GM18907 (cell line): ENCODE measurements at regions not wholly inside any gene's neighbourhood (a gene's known extent, or its start where the extent isn't known, plus 50 kb on each side); places are given as distances from the start of the nearest gene placed in this dataset.

ENCODE experiments used
- ATAC-seq: cut with Tn5 transposase; IDR thresholded peaks from one replicate; pipeline ENCODE4 v1.9.1; 2021; ENCODE audit warnings: mild to moderate bottlenecking, moderate library complexity; ENCODE audit not compliant: unreplicated experiment

- ATAC-seq = no peak
Observed at GRCh38 chr3:118541796-118542195, 492.9 kb downstream of the IGSF11 start.

GRCh38 chr3:118543832-118544231 is 490.8 kb downstream of the IGSF11 start:
- ATAC-seq = no peak

- no peak for ATAC-seq
Observed at GRCh38 chr3:118544458-118544857, 490.2 kb downstream of the IGSF11 start.

- ATAC-seq = no peak
Observed at GRCh38 chr3:118548434-118548833, 486.2 kb downstream of the IGSF11 start.

- no peak for ATAC-seq
Observed at GRCh38 chr3:118550122-118550521, 484.5 kb downstream of the IGSF11 start.

GRCh38 chr3:118550556-118550955 is 484.1 kb downstream of the IGSF11 start:
- ATAC-seq = no peak

- ATAC-seq = no peak
Observed at GRCh38 chr3:118554148-118554838, 480.4 kb downstream of the IGSF11 start.

GRCh38 chr3:118556983-118557382 is 477.7 kb downstream of the IGSF11 start:
- ATAC-seq = no peak

GRCh38 chr3:118557513-118557912 is 477.1 kb downstream of the IGSF11 start:
- no peak for ATAC-seq

- no peak for ATAC-seq
Observed at GRCh38 chr3:118559286-118559685, 475.4 kb downstream of the IGSF11 start.

- ATAC-seq = no peak
Observed at GRCh38 chr3:118564800-118565199, 469.8 kb downstream of the IGSF11 start.

GRCh38 chr3:118573912-118574311 is 460.7 kb downstream of the IGSF11 start:
- ATAC-seq = no peak

GRCh38 chr3:118577055-118577777 is 457.4 kb downstream of the IGSF11 start:
- no peak for ATAC-seq

GRCh38 chr3:118578559-118578958 is 456.1 kb downstream of the IGSF11 start:
- no peak for ATAC-seq

- no peak for ATAC-seq
Observed at GRCh38 chr3:118587037-118587741, 447.5 kb downstream of the IGSF11 start.

- ATAC-seq = no peak
Observed at GRCh38 chr3:118587847-118588246, 446.8 kb downstream of the IGSF11 start.

GRCh38 chr3:118593277-118593670 is 441.4 kb downstream of the IGSF11 start:
- ATAC-seq = no peak

- ATAC-seq = no peak
Observed at GRCh38 chr3:118597184-118597583, 437.5 kb downstream of the IGSF11 start.

- ATAC-seq = no peak
Observed at GRCh38 chr3:118607915-118608820, 426.5 kb downstream of the IGSF11 start.

- ATAC-seq = no peak
Observed at GRCh38 chr3:118618247-118619040, 416.2 kb downstream of the IGSF11 start.
